ENCODE measurements at regions not wholly inside any gene's neighbourhood (a gene's known extent, or its start where the extent isn't known, plus 50 kb on each side); places are given as distances from the start of the nearest gene placed in this dataset.
"Not testable (repeated sequence)": the region's sequence is repeated elsewhere in the genome, so short reads cannot be mapped to it uniquely, and the experiment has no call there.

- not testable (repeated sequence) for H3K27me3 ChIP-seq (ENCODE audit: insufficient read depth, low read length); H3K4me3 ChIP-seq (ENCODE audit: low read depth, low read length); H2AFZ ChIP-seq (ENCODE audit: low read length, unreplicated experiment); H3K4me1 ChIP-seq (ENCODE audit: control insufficient read depth, insufficient read depth, low read length, unreplicated experiment); H3K79me2 ChIP-seq (ENCODE audit: control insufficient read depth, insufficient read depth, low read length, unreplicated experiment); H3K36me3 ChIP-seq (ENCODE audit: insufficient read depth, low read length); H3K27ac ChIP-seq (ENCODE audit: low read depth, low read length)
Observed at GRCh38 chr2:183975676-183976075, 622.7 kb upstream of the ZNF804A start.

- no peaks in the 10 kb centered on the region for H3K4me1 ChIP-seq (ENCODE audit: control insufficient read depth, insufficient read depth, low read length, unreplicated experiment)
- no peaks in the 10 kb centered on the region for H3K36me3 ChIP-seq (ENCODE audit: insufficient read depth, low read length)
- no peak overlapping the region for H2AFZ ChIP-seq (ENCODE audit: low read length, unreplicated experiment)
Observed at GRCh38 chr2:183984871-183985270, 613.5 kb upstream of the ZNF804A start.

GRCh38 chr2:183991968-183992367 is 606.4 kb upstream of the ZNF804A start:
- Histone ChIP-seq H3K4me1 (ENCODE audit: control insufficient read depth, insufficient read depth, low read length, unreplicated experiment) (no peaks in the 10 kb centered on the region), H3K4me3 (ENCODE audit: low read depth, low read length) (no peak overlapping the region), H3K36me3 (ENCODE audit: insufficient read depth, low read length) (no peaks in the 10 kb centered on the region)

More at GRCh38 chr2:183984871-183985270, 613.5 kb upstream of the ZNF804A start:
- Histone ChIP-seq H3K79me2 (ENCODE audit: control insufficient read depth, insufficient read depth, low read length, unreplicated experiment) (no peaks in the 10 kb centered on the region), H3K27me3 (ENCODE audit: insufficient read depth, low read length) (no peaks in the 10 kb centered on the region), H3K4me3 (ENCODE audit: low read depth, low read length) (no peak overlapping the region), H3K27ac (ENCODE audit: low read depth, low read length) (no peak overlapping the region)

GRCh38 chr2:183993052-183993451 is 605.3 kb upstream of the ZNF804A start:
- no peaks in the 10 kb centered on the region for H3K79me2 ChIP-seq (ENCODE audit: control insufficient read depth, insufficient read depth, low read length, unreplicated experiment)
- H3K4me1 ChIP-seq (ENCODE audit: control insufficient read depth, insufficient read depth, low read length, unreplicated experiment): no peaks in the 10 kb centered on the region
- no peak overlapping the region for H3K27ac ChIP-seq (ENCODE audit: low read depth, low read length)
- no peak overlapping the region for H3K4me3 ChIP-seq (ENCODE audit: low read depth, low read length)
- H2AFZ ChIP-seq (ENCODE audit: low read length, unreplicated experiment): no peak overlapping the region
- H3K36me3 ChIP-seq (ENCODE audit: insufficient read depth, low read length): no peaks in the 10 kb centered on the region
- H3K27me3 ChIP-seq (ENCODE audit: insufficient read depth, low read length): no peaks in the 10 kb centered on the region

More at GRCh38 chr2:183991968-183992367, 606.4 kb upstream of the ZNF804A start:
- Histone ChIP-seq H3K27ac (ENCODE audit: low read depth, low read length) (no peak overlapping the region), H2AFZ (ENCODE audit: low read length, unreplicated experiment) (no peak overlapping the region), H3K27me3 (ENCODE audit: insufficient read depth, low read length) (no peaks in the 10 kb centered on the region), H3K79me2 (ENCODE audit: control insufficient read depth, insufficient read depth, low read length, unreplicated experiment) (no peaks in the 10 kb centered on the region)

GRCh38 chr2:183995632-183996031 is 602.7 kb upstream of the ZNF804A start:
- Histone ChIP-seq H3K27ac (ENCODE audit: low read depth, low read length) (no peak overlapping the region), H3K36me3 (ENCODE audit: insufficient read depth, low read length) (no peaks in the 10 kb centered on the region), H3K27me3 (ENCODE audit: insufficient read depth, low read length) (no peaks in the 10 kb centered on the region), H3K79me2 (ENCODE audit: control insufficient read depth, insufficient read depth, low read length, unreplicated experiment) (no peaks in the 10 kb centered on the region), H3K4me3 (ENCODE audit: low read depth, low read length) (no peak overlapping the region), H2AFZ (ENCODE audit: low read length, unreplicated experiment) (no peak overlapping the region), H3K4me1 (ENCODE audit: control insufficient read depth, insufficient read depth, low read length, unreplicated experiment) (no peaks in the 10 kb centered on the region)

GRCh38 chr2:183996825-183997793 is 601.2 kb upstream of the ZNF804A start:
- H3K4me1 ChIP-seq (ENCODE audit: control insufficient read depth, insufficient read depth, low read length, unreplicated experiment): no peaks in the 10 kb centered on the region
- no peak overlapping the region for H3K27ac ChIP-seq (ENCODE audit: low read depth, low read length)
- H3K36me3 ChIP-seq (ENCODE audit: insufficient read depth, low read length): no peaks in the 10 kb centered on the region
- no peak overlapping the region for H3K4me3 ChIP-seq (ENCODE audit: low read depth, low read length)
- H3K27me3 ChIP-seq (ENCODE audit: insufficient read depth, low read length): no peaks in the 10 kb centered on the region
- H3K79me2 ChIP-seq (ENCODE audit: control insufficient read depth, insufficient read depth, low read length, unreplicated experiment): no peaks in the 10 kb centered on the region
- H2AFZ ChIP-seq (ENCODE audit: low read length, unreplicated experiment): no peak overlapping the region

- no peak overlapping the region for H2AFZ ChIP-seq (ENCODE audit: low read length, unreplicated experiment)
- no peaks in the 10 kb centered on the region for H3K4me1 ChIP-seq (ENCODE audit: control insufficient read depth, insufficient read depth, low read length, unreplicated experiment)
- no peaks in the 10 kb centered on the region for H3K36me3 ChIP-seq (ENCODE audit: insufficient read depth, low read length)
- H3K4me3 ChIP-seq (ENCODE audit: low read depth, low read length): no peak overlapping the region
- no peaks in the 10 kb centered on the region for H3K79me2 ChIP-seq (ENCODE audit: control insufficient read depth, insufficient read depth, low read length, unreplicated experiment)
- no peaks in the 10 kb centered on the region for H3K27me3 ChIP-seq (ENCODE audit: insufficient read depth, low read length)
- no peak overlapping the region for H3K27ac ChIP-seq (ENCODE audit: low read depth, low read length)
Observed at GRCh38 chr2:183998041-183998796, 600.1 kb upstream of the ZNF804A start.

GRCh38 chr2:183998797-183999190 is 599.5 kb upstream of the ZNF804A start:
- no peak overlapping the region for H3K27ac ChIP-seq (ENCODE audit: low read depth, low read length)
- H3K4me1 ChIP-seq (ENCODE audit: control insufficient read depth, insufficient read depth, low read length, unreplicated experiment): no peaks in the 10 kb centered on the region
- no peak overlapping the region for H3K4me3 ChIP-seq (ENCODE audit: low read depth, low read length)
- no peak overlapping the region for H2AFZ ChIP-seq (ENCODE audit: low read length, unreplicated experiment)
- H3K27me3 ChIP-seq (ENCODE audit: insufficient read depth, low read length): no peaks in the 10 kb centered on the region
- H3K79me2 ChIP-seq (ENCODE audit: control insufficient read depth, insufficient read depth, low read length, unreplicated experiment): no peaks in the 10 kb centered on the region
- no peaks in the 10 kb centered on the region for H3K36me3 ChIP-seq (ENCODE audit: insufficient read depth, low read length)

- H3K4me3 ChIP-seq (ENCODE audit: low read depth, low read length): no peak overlapping the region
- no peaks in the 10 kb centered on the region for H3K4me1 ChIP-seq (ENCODE audit: control insufficient read depth, insufficient read depth, low read length, unreplicated experiment)
- H2AFZ ChIP-seq (ENCODE audit: low read length, unreplicated experiment): no peak overlapping the region
- no peaks in the 10 kb centered on the region for H3K27me3 ChIP-seq (ENCODE audit: insufficient read depth, low read length)
- no peak overlapping the region for H3K27ac ChIP-seq (ENCODE audit: low read depth, low read length)
- no peaks in the 10 kb centered on the region for H3K79me2 ChIP-seq (ENCODE audit: control insufficient read depth, insufficient read depth, low read length, unreplicated experiment)
- H3K36me3 ChIP-seq (ENCODE audit: insufficient read depth, low read length): no peaks in the 10 kb centered on the region
Observed at GRCh38 chr2:184004289-184004947, 593.9 kb upstream of the ZNF804A start.

GRCh38 chr2:184004948-184005672 is 593.2 kb upstream of the ZNF804A start:
- no peaks in the 10 kb centered on the region for H3K27me3 ChIP-seq (ENCODE audit: insufficient read depth, low read length)
- H3K36me3 ChIP-seq (ENCODE audit: insufficient read depth, low read length): no peaks in the 10 kb centered on the region
- H2AFZ ChIP-seq (ENCODE audit: low read length, unreplicated experiment): no peak overlapping the region
- H3K4me1 ChIP-seq (ENCODE audit: control insufficient read depth, insufficient read depth, low read length, unreplicated experiment): no peaks in the 10 kb centered on the region
- no peaks in the 10 kb centered on the region for H3K79me2 ChIP-seq (ENCODE audit: control insufficient read depth, insufficient read depth, low read length, unreplicated experiment)
- no peak overlapping the region for H3K4me3 ChIP-seq (ENCODE audit: low read depth, low read length)
- no peak overlapping the region for H3K27ac ChIP-seq (ENCODE audit: low read depth, low read length)

Measured in ACC112 (cell line).